ENCODE measurements at regions not wholly inside any gene's neighbourhood (a gene's known extent, or its start where the extent isn't known, plus 50 kb on each side); places are given as distances from the start of the nearest gene placed in this dataset.

DNA sequence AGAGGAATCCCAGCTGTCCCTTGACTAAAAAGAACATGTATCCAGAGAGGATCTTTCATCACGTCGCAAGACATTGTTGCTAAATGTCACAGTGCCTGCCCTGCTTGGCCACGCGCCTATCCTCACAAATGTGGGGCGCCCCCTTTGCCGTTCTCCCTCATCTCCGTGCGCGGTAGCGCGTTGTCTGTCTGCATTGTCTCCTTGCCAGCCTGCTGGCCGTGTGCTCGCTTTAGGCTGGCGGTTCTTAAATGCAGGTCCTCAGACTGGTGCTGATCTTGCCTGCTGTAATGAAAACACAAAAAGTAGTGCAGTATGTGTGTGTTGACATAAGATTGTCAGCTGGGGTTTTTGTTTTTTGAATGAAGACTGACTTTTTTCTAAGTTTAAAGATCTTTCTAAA is 198.2 kb upstream of the RGS6 start:
- TF ChIP-seq CTCF (IDR thresholded peaks at IDR 0.05), result no peak
- TF ChIP-seq POLR2A (IDR thresholded peaks at IDR 0.05), result no peak

Measured in uterus (tissue), 2 donors.